GM12891 (cell line): ENCODE measurements at regions not wholly inside any gene's neighbourhood (a gene's known extent, or its start where the extent isn't known, plus 50 kb on each side); places are given as distances from the start of the nearest gene placed in this dataset.

Experiments used
- PAX5 ChIP-seq: IDR thresholded peaks from 2 replicates; pipeline ENCODE4 v1.6.1; 2011; ENCODE audit warnings: low read length, moderate library complexity, mild to moderate bottlenecking; ENCODE audit not compliant: insufficient read depth, severe bottlenecking
- POLR2A ChIP-seq: IDR thresholded peaks from 2 replicates; pipeline ENCODE4 v1.6.1; 2011; ENCODE audit warnings: low read depth, low read length, control low read depth
- POLR2AphosphoS5 ChIP-seq: IDR thresholded peaks from 2 replicates; pipeline ENCODE4 v1.6.1; 2011; ENCODE audit warnings: low read depth, low read length, control low read depth
- SPI1 ChIP-seq: IDR thresholded peaks from 2 replicates; pipeline ENCODE4 v1.6.1; 2011; ENCODE audit warnings: low read depth, low read length, control low read depth
- TAF1 ChIP-seq: IDR thresholded peaks from 2 replicates; pipeline ENCODE4 v1.6.1; 2011; ENCODE audit warnings: low read depth, low read length, control low read depth

- no peak for TF ChIP-seq POLR2A
- no peak for TF ChIP-seq TAF1
- TF ChIP-seq POLR2AphosphoS5, result no peak
- no peak for TF ChIP-seq PAX5
- no peak for TF ChIP-seq SPI1
These were observed 737.0 kb downstream of the RAB28 start for GRCh38 chr4:12747154-12747553.
